HG02759 (cell line): ENCODE measurements at regions not wholly inside any gene's neighbourhood (a gene's known extent, or its start where the extent isn't known, plus 50 kb on each side); places are given as distances from the start of the nearest gene placed in this dataset.

Experiments used
- ATAC-seq: cut with Tn5 transposase; IDR thresholded peaks from one replicate; pipeline ENCODE4 v1.9.1; 2021; ENCODE audit warnings: mild to moderate bottlenecking, moderate library complexity; ENCODE audit not compliant: unreplicated experiment

DNA sequence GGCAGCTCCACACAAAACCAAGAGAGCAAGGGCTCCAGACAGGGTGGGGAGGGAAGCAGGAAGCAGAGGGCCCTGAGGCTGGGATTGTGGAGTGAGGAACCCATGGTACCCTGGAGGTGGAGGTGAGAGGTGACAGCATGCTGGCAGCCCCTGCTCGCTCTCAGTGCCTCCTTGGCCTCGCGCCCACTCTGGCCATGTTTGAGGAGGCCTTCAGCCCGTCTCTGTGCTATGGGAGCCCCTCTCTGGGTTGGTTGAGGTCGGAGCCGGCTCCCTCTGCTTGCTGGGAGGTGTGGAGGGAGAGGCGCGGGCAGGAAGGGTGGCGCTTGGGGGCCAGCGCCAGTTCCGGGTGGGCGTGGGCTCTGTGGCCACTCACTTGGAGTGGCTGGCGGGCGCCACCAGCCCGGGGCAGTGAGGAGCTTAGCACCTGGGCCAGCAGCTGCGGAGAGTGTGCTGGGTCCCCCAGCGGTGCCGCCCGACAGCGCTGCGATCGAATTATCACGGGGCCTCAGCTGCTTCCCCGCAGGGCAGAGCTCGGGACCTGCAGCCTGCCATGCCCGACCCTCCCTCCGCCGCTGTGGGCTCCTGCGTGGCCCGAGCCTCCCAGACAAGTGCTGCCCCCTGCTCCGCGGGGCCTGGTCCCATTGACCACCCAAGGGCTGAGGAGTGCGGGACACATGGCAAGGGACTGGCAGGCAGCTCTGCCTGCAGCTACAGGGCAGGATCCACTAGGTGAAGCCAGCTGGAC is 196.0 kb downstream of the DACT1 start:
- no peak for ATAC-seq

DNA sequence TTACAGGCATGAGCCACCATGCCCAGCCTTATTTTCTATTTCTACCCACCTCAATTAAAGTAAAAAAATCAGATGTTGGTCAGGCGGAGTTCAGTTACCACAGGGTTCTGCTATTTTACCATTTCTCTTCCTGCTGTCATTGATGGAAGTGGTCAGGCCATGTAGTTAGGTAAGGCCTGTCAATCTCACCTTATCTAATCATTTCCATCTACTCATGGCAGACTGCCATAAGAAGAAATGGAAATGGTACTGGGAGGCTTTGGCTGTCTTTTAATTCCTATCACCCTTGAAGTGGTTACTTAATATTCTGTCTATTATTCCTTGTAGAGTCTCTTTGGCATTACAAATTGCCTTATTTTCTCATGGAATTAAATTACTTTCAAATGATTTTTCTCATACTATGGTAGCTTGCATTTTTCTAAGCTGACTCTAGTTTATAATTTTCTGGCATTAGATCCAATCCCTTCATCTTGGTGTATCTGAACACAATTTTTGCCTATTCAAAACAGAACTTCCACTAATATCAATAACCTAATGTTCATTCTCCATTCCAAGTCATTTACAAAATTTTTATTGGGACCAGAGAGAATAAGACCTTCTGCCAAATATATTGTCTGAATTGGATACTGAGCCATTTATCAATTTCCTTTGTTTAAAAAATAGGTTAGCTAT is 198.7 kb downstream of the DACT1 start:
- no peak for ATAC-seq

DNA sequence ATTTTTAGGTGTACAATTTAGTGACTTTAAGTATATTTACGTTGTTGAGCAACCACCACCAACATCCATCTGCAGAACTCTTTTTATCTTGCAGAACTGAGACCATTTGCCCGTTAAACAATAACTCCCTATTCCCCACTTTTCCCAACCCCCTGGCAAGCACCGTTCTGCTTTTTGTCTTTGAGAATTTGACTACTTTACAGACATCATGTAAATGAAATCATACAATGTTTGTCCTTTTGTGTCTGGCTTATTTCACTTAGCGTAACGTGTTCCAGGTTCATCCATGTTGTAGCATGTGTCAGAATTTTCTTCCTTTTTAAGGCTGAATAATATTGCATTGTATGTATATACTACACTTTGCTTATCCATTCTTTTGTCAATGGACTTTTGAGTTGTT is 201.5 kb downstream of the DACT1 start:
- ATAC-seq, result no peak

DNA sequence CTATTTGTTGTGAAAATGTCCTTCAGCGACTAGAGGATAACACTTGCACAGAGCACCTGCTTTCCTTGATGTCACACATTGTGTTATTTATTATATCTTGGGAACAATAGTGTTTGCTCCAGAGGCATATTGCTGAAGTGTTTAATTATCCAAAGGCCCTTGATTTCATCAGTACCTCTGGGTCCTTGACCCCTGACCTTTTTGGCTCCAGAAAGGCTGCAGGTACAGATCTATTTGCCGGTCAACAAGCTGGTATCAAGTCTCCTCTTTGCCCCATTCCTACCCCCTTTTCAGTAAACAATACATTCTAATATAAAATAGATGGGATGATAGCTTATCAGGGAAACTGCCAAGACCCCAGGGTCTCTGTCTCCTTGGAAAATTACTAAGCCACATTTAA is 206.8 kb downstream of the DACT1 start:
- ATAC-seq, result no peak

DNA sequence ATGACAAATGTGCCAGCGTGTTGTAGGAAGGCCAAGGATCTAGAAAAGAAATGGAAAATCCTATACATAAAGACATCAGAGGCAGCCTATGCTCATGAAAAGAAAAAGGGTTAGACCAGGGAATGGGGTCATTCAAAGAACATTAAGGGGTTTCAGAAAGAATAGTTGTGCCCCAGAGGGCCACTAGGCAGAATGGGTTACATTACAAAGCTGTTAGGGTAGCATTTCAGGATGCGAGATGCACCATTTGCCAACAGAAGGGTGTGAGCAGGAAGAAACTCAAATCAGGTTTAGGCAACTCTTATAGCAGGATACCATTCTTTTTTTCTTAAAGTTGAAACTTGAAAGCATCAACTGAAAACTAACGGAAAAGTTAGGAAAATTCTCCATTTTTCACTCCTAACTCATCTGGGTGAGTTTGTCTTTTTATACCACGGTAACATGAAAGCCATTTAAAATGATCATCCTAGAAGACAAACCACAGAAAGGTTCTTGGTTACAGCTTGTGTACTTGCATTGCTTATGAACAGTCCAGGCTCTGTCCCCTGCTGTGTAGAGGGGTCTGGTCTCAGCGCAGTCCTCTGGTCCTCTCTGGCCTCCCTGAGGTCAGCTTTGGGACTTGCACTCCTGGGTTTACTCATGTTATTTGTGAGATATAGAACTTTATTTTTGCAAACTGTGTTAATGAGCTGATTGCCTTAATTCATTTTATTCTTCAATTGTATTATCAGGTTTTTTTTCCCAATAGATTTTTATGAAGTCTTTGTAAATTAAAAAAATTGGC is 209.1 kb downstream of the DACT1 start:
- no peak for ATAC-seq

DNA sequence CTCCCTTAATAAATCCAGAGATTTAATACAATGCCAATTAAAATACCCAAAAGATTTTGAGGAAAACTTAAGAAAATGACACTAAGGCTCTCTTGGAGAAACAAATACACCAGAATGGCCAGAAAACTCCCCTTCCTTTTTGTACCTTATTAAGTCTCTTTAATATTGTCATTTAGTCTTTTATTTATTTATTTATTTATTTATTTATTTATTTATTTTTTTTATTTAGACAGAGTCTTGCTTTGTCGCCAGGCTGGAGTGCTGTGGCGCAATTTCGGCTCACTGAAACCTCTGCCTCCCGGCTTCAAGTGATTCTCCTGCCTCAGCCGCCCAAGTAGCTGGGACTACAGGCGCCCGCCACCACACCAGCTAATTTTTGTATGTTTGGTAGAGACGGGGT is 210.6 kb downstream of the DACT1 start:
- ATAC-seq, result no peak

DNA sequence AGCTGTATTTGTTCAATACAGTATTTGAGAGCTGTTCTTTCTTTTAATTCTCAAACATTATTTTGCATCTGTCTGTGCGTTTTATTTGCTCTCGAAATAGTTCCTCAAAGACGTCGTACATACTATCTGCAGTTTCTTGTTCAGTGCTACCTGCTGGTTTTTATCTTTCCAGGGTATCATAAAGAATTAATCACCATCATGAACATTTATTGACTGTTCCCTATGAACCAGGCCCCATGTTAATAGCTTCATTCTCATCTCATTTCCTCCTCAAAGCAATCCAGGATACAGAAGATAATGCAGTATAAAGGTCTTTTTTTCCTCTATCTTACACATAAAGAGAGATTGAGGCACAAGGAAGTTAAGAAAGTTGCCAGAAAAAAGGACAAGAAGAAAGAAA is 211.8 kb downstream of the DACT1 start:
- no peak for ATAC-seq

DNA sequence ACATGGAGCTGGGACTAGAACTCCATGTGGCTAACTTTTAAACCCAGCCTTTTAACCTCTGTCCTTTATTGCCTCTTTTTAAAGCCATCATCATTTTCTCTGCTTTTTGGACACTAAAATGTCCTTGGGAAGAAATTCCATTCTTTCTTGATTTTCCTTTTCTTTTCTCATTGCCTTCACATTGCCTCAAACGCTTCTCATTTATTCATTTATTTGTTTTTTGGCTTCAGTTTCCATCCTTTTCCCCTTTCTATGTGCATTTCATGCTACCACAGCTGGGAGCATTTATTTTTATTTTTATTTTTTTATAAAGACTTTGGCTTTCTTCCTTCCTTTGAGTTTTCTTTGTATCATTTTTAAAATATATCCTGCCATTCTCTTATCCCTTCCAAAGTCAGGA is 212.2 kb downstream of the DACT1 start:
- no peak for ATAC-seq

DNA sequence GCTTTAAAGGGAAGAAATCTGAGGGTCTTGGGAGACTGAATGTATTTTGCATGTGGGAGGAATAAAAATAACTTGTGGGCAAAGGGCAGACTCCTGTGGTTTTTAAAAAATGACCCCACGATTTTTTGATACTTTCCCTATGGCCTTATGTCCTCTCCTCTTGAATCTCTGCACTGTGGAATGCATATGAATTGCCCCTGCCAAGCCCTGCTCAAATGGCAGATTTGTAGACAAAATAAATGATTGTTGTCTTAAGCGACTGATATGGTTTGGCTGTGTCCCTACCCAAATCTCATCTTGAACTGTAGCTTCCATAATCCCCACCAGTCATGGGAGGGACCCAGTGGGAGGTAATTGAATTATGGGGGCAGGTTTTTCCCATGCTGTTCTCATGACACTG is 223.8 kb downstream of the DACT1 start:
- no peak for ATAC-seq

DNA sequence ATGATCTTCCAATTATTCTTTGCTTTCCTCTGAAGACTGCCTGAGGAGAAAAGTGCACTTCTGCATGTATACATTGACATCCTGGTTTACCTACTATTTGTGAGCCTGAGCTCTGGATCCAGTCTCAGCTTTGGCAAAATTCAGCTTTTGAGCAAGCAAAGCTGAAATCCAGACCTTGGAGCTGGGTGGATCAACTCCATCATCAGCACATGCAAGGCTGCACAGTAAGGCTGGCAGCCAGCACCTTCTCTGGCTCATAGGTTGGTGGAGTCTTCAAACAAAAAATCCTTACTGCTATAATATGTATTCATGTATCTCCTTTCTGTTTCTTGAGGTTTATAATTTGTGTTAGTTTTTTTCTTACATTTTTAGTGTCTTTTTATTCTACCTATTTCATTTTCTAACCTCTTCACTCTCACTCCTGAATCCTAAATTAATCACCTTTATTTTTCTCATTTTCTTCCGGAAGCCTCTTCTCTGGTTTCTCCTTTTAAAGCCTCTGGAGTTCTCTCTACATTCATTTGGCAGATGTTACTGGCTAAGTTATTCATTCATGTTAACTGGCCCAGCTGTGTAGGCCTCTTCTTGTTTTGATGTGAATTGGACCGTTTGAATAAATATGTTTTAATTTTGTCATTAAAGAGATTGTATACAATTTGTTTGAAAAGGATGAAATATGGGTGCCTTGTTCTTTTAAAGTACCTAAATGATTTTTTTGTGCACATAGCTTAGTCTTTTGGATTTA is 224.8 kb downstream of the DACT1 start:
- ATAC-seq, result no peak

DNA sequence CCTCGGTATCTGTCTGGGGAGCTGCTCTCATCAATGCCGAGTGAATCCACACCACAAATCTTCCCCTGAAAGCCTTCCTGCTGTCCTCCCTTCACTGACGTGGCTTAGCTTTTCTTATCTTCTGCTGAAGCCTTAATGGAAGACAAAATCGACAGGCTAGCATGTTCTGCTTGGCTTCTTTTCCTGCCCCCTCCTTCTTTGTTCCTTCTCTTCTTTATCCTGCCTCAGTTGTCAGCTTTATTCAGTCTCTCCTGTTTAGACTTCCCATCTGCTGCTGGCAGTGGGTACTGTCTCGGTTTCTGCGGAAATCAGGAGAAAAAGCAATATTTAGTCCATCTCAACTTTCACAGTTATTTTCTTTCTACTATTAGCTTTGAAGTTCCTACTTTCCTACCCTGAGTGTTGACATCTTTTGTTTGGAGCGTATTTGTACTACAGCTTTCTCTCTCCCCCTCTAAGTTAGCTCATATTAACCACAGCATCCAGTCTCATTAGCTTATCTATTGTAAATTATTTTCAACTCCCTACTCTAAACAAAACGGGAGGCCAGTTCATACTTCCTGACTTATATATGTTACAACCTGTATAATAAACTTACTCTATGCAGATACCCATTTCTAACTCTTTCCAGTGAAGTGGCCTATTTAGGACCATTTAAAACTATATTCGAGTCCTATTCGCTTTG is 226.0 kb downstream of the DACT1 start:
- no peak for ATAC-seq

DNA sequence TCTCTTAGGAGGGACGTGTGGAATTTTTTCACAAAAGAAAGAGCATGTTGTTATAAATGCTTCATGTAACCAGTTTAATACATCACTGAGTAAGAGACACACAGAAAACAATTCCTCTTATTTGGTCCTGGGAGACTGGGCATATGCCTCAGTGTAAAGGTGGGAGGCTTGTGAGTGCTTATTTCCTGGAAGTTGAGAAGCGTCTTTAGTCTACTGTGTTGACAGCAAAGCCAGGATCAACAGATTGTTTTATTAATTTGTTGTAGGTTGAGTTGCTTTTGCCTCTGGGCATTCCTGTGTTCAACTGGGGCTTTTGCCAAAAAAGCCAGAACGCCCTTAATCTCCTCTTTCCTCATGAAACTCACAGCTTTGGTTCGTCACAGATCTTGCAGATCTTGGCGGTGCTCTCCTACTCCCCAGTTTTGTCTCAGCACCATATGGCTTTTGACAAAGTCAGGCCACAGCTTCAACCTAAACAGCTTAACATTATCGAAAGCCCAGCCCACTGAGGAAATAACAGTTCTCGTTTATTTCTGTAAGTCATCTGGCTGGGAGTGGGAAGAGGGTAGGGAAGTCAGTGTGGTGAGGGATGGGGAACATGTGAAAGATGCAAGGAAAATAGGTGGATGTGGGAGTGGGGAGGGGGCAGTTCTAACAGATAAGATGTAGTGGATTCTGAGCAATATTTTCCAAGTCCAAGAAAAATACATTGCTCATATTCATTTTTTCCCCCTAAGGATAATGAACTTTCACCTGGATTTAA is 227.2 kb downstream of the DACT1 start:
- ATAC-seq, result no peak

DNA sequence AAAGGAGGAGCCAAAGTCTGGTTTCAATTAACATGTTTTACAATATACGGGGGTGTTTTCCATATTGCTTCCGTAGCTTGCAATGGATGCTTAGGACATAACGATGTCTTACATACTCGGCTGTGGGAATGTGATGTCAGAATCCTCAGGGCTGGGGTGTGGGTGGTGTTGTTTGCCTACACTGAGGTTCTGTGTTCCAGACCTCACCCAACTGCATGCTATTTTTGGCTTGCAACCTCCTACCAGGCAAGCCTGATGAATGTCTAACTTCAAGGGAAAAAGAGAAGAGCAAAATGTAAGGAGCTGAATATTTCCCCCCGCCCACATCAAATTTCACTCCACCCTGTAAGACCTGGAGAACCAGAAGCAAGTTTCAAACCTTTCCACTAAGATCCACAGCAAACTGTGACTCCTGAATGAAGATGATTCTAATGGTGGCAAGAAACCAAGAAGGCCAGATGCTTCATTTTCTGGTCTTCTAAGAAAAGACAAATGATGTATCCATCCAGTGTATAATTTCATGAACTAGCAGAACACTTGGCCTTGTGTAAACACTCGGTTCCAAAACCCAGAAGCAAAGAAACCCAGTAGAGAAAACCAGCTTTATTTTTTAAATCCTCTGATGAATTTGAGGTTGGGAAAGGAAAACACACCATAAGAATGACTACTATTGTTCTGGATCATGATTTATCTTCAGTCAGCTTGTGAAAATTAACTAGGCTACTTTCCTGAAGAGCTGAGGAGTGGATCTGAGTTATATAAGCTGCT is 227.9 kb downstream of the DACT1 start:
- no peak for ATAC-seq

DNA sequence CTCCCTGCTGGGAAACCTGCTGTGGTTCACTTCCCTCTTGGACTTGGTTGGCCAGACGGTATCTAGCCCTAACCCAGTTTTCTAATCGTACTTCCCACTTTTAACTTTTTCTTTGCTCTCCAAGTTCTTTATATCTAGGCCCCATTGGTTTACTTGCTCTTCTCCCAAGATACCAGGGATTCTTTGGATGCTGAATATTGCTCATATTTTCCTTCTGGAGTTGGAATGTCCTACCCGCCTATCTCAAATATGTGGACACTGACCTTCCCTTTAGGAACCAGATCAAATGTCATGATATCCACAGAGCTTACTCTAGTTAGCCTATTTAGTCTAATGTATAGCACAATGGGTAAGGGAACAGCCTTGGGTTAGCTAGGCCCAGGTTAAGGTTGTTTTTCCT is 228.6 kb downstream of the DACT1 start:
- ATAC-seq, result no peak

DNA sequence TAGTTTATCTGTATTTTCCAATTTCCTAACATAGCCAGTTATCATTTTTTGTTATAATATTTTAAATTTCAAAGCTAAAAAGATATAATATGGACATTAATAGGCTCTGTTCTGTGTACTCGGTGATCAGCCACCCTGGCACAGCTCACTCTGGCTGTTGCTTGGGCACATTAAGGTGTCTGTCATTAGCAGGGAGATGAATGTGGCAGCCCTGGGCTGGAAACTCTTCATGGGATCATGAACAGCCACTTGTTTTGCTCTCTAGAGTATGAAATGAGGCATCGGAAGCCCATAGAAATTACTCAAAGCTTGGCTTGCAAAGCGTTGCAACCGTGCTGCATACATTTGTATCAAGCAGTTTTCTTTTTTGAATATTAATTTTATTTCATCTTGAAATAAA is 233.2 kb downstream of the DACT1 start:
- no peak for ATAC-seq

DNA sequence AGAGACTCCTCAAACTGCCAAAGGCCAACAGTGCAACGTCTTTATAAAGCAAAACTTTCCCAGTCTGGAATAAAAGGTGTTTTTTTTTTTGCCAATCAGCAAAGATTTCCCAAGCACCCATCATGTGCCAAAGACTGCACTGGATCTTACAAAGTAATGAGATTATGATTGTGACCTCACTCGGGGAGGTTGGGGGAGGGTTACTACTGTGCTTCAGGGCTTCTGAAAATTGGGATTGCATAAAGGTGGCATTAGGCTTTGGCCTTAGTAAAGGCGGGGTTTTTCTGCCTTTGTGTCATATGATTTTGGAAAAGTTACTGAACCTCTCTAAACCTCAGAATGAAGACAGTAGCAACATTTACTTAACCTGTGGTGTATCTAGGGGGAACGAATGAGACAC is 233.8 kb downstream of the DACT1 start:
- no peak for ATAC-seq

DNA sequence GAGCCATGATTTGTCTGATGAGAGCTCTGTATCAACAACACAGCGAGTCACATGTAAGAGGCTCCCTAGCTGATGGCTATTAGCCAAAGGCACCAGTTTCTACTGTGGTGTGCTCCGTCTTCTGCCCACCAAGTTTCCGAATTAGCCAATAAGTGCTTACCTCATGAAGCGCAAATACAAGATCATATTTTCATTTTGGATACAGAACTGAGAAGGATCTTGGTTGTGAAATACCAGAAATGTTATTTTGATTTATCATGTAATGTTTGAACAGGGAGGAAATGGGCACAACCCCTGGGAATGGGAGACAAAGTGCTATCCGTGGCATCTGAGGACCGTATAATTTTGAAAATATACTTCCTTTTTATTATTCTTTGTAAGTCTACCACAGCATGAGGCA is 234.3 kb downstream of the DACT1 start:
- ATAC-seq, result no peak

DNA sequence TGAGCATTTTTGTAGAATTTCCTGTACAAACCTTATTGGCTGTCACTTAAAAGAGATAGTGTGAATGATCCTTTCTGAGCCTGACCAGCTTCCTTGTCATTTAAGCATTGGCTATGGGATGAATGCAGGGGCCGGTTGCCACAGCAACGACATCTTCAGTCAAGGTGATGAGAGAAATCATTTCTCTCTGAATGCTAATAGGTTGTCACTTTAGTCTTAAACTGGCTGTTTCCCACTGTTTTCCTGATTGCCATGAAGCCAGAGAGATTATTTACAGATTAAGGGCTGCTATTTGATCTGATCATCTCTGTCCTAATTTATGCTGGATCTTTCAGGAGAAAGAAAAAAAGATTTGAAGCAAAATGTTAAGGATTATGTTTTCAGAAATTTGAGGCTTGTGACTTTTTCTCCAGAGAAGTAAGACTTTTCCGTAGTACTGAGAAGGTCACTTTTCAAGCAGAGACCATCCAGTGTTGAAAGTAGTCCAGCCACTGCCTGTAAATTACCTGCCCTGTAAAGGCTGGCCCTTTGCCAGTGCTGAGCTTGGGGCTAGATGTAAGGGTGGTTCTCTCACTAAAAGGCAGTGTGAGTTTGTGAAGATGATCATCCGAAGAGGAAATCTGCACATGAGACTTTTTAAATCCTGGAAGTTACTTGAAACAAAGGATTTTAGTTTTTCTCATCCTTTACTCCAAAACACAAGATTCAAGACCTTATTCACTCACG is 235.6 kb downstream of the DACT1 start:
- no peak for ATAC-seq

DNA sequence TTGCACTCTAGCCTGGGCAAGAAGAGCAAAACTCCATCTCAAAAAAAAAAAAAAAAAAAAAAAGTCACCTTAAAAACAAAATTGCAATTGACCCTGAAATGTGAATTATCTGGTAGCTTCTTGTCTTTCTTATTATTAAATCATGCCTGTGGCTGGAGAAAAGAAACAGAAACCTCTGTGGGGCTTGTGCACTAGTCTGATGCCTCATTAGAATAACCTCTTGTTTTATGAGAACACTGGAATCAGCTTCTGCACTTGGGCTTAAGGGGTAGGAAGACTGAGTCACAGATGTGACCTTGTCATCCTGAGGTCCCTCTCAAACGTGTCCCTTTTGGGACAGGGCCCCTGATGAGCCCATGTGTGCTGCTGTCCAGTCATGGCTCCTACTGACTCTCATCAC is 237.9 kb downstream of the DACT1 start:
- no peak for ATAC-seq
